ENCODE measurements at regions not wholly inside any gene's neighbourhood (a gene's known extent, or its start where the extent isn't known, plus 50 kb on each side); places are given as distances from the start of the nearest gene placed in this dataset.

- TF ChIP-seq, protein P1, sequence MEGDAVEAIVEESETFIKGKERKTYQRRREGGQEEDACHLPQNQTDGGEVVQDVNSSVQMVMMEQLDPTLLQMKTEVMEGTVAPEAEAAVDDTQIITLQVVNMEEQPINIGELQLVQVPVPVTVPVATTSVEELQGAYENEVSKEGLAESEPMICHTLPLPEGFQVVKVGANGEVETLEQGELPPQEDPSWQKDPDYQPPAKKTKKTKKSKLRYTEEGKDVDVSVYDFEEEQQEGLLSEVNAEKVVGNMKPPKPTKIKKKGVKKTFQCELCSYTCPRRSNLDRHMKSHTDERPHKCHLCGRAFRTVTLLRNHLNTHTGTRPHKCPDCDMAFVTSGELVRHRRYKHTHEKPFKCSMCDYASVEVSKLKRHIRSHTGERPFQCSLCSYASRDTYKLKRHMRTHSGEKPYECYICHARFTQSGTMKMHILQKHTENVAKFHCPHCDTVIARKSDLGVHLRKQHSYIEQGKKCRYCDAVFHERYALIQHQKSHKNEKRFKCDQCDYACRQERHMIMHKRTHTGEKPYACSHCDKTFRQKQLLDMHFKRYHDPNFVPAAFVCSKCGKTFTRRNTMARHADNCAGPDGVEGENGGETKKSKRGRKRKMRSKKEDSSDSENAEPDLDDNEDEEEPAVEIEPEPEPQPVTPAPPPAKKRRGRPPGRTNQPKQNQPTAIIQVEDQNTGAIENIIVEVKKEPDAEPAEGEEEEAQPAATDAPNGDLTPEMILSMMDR (IDR thresholded peaks at IDR 0.05; ENCODE audit: insufficient read depth, low read depth, low read length) = no peak
- TF ChIP-seq EZH2 (IDR thresholded peaks at IDR 0.05; ENCODE audit: insufficient read depth, low read length) = no peak
Observed at GRCh38 chr9:78685471-78685870, 388.5 kb downstream of the PSAT1 start.

Measured in astrocyte (in vitro differentiated cells and primary cell).